GM19324 (cell line): ENCODE measurements at regions not wholly inside any gene's neighbourhood (a gene's known extent, or its start where the extent isn't known, plus 50 kb on each side); places are given as distances from the start of the nearest gene placed in this dataset.

ENCODE experiments used
- ATAC-seq: cut with Tn5 transposase; IDR thresholded peaks from one replicate; pipeline ENCODE4 v1.9.1; 2021; ENCODE audit warnings: mild to moderate bottlenecking, moderate library complexity; ENCODE audit not compliant: unreplicated experiment, low FRiP score

- no peak for ATAC-seq
Observed at GRCh38 chr2:42942990-42943493, 150.7 kb upstream of the HAAO start.

DNA sequence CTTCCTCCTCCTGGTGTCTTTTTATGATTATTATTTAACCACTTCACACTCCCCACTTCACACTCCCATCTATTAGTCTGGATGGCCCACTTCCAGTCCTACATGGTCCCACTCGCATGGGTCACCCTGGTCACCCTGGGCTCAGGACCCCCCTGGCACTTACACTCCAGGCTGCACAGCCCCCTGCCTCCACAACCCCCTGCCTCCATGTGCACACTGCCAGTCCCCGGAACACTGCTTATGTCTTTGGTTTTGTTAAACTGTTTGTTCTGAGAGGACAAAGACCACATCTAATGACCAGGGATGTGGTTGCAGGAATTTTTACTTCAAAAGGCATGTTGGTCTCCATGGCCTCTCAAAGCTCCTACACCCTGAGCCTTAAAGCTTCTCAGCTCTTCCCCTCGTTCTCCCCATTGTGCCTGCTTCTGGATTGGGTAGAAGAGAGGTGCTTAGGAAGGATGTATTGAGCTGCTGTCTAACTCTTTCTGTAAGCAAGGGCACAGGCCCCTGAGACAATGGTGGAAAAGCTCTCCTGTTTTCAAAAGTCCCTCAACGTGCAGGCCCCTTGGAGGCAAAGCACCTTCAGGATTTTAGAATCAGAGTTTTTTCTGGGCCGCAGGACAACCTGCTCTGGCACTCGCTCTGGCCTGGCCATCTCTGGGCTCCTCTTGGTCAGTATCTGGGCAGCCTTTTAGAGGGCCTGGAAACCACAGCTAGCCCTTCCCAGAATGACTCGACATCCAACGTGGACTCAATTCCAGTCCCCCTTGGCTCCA lies 150.0 kb upstream of the HAAO start:
- ATAC-seq, result no peak

DNA sequence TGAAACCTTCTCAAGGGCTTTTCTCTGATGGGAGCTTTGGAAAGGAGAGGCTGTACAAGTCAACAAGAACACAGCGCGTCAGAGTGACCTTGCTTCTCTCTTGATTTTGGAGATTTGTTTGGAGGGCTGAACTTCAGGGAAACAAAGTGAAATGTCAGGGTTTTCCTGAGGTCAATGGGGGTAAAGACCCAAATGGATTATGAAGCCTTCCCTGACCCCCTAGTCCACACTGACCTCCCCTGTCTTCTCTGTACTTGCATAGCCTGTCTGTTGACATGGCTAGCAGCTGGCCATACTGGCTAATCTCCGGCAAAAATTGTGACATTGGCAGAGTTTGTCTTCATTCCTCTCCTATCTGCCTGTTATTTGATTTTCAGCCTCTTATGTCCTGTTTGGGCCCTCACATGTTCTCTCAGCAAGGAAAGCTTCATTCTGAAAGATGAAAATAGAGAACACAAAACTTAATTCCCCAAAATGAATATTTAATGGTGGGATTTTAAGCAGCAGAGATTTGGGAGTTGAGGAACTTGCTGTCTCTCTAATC lies 149.3 kb upstream of the HAAO start:
- ATAC-seq, result no peak

DNA sequence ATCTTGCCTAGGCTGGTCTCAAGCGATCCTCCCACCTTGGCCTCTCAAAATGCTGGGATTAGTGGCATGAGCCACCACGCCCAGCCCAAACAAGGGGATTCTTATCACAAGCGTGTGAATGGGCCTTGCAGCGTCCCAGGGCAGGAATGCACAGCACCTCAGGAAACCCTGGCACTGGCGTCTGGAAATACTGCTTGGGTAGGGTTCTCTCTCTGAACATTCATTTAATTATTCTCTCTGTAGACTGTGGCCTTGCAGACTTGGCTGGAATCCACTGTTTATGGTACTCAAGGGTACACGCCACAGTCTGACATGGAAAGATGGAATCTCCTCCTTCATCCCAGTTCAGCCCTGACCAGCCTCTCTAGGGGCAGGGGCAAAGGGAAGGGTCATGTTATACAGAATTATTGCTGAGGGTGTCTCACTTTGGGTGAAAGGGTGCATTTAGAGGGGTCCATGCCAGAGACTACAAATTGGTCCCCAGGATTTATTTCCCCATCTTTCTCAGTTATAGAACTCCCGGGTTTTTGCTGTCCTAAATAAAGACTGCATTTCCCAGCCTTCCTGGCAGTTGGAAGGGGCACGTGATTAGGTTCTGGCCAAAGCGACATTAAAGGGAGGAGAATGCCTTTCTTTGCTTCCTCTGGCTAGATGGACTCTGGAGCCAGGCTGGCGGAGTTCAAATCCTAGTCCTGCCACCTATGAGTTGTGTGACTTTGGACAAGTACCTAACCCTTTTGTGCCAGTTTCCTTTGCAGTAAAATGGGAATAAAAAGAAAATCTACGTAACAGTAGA lies 147.2 kb upstream of the HAAO start:
- ATAC-seq, result no peak

- no peak for ATAC-seq
Observed at GRCh38 chr2:42938671-42939370, 146.4 kb upstream of the HAAO start.

- no peak for ATAC-seq
Observed at GRCh38 chr2:42937171-42937875, 144.9 kb upstream of the HAAO start.

DNA sequence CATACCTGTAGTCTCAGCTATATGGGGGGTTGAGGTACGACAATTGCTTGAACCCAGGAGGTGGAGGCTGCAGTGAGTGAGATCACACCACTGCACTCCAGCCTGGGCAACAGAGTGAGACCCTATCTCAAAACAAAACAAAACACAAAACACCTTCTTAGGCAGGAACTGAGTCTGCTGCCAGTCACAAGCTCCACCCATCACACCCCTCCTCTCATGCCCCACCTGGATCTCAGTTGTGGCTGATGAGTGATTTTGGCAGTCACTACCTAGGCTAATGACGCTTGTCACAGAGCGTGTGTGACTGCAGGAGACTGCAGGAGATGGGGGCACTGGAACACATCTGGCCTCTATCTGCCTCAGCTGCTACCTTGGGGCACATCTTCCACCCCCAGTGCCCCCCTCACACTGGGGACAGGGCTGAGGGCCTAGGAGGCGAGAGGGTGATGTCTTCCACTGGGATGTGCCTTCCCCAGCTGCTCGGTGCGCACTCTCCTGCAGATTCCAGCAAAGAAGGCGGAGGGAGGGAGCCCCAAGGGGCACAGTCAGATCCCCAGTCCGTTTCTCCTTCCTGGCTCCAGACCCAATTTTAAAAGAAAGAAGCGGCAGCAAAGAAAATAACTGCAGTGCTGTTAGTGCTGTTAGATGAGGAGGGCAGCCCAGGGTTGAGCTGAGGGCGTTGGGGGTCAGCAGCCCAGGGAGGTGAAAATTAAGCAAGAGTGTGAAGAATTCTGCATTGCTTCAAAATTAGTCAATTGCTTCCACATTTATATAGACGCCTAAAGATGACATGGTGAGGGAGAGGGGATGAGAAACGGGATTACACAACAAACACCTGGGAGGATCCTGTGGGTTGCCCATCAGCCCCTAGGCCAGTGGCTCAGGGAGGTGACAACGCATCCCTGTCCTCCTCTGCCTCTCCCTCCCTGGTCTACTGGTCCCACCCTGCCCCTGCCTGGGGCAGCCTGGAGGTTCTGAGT lies 143.6 kb upstream of the HAAO start:
- no peak for ATAC-seq

GRCh38 chr2:42934580-42935186 lies 142.3 kb upstream of the HAAO start:
- ATAC-seq, result no peak

DNA sequence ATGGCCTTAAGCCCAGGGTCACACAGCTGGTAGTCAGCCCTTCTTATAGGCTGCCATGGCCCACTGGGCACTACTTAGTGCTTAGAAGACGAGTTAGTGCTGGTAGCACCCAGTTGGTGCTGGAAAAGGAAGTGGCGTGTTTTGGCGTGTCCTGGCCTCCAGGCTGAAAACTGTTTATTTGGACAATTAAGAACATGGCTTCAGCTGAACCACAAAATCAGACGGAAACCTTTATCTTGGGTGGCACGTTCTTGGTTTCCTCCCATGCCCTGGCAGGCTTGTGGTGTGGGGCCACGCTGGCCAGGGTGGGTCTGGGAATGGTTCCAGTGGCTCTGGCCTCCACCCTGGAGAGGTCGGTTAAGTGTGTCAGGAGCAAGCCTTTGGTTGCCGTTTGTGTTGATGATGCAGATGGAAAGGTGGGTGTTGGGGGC lies 141.5 kb upstream of the HAAO start:
- ATAC-seq, result no peak

- no peak for ATAC-seq
Observed at GRCh38 chr2:42932271-42933151, 140.1 kb upstream of the HAAO start.

- ATAC-seq, result no peak
Observed at GRCh38 chr2:42931818-42932195, 139.4 kb upstream of the HAAO start.

- no peak for ATAC-seq
Observed at GRCh38 chr2:42931146-42931817, 138.9 kb upstream of the HAAO start.

DNA sequence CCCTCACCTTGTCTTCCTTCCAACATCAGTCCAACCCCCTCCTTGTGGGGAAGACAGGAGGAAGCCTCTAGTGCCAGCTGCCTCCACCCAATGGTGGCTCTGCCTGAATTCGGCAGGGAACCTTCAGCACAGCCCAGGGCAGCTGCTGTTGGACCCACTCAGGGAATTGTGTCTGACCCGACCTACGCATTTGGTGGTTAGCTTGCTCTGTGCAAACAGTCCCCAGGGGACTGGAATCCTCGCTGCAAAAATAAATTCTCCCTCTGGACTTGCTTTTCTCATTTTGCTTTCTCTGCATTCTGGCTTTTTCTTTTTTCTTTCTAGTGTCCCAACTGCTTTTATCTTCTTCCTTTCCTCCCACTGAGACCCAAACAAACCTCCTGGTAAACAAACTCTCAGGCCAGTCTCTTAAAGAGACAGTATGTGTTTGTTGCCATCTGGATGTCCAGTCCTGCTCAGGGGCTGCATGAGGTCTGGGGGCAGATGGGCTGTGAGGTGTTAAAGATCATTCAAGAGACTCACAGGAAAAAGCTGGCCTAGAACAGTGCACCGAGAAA lies 137.7 kb upstream of the HAAO start:
- no peak for ATAC-seq

DNA sequence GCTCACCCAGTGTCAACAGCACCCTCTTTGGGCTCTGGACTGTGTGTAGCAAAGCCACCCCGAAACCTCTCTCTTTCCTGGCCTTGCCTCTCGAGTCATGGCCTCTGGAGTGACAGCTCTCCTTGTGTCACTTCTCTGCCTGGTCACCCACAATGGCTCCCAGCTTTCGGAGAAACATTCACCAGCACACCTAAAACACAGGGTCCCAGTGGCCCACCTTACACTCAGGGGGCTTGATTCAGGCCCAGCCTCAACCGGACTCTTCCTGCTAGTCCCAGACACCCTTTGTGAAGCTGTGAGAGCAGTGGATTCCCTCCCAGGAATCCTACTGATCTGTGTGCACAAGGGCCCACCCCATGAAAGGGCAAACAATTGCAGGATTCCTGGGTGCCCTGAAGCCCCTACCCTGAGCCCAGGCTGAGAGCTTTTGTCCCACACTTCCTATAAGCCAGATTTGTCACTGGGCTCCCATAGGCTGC lies 137.2 kb upstream of the HAAO start:
- ATAC-seq, result no peak

- no peak for ATAC-seq
Observed at GRCh38 chr2:42928692-42929545, 136.5 kb upstream of the HAAO start.

- ATAC-seq, result no peak
Observed at GRCh38 chr2:42928161-42928691, 135.8 kb upstream of the HAAO start.
